ENCODE measurements at regions not wholly inside any gene's neighbourhood (a gene's known extent, or its start where the extent isn't known, plus 50 kb on each side); places are given as distances from the start of the nearest gene placed in this dataset.

GRCh38 chr18:10061566-10062140, 147.8 kb downstream of the VAPA start:
- Histone ChIP-seq H3K9me3 (no peaks in the 10 kb centered on the region), H3K4me1 (peaks cover 20 to 45% of the 10 kb centered on the region in 2 donors), H3K27ac (no peak overlapping the region), H3K36me3 (no peaks in the 10 kb centered on the region), H3K27me3 (no peaks in the 10 kb centered on the region), H3K4me3 (no peak overlapping the region)
- intact Hi-C loops (cut with DNase I) = no loop called here
- no peak for TF ChIP-seq CTCF (IDR thresholded peaks at IDR 0.05)
- ATAC-seq = no peak
- DNase-seq = no peak

- no peak for DNase-seq
Measured at GRCh38 chr18:10062302-10063300, 148.8 kb downstream of the VAPA start.

GRCh38 chr18:10063489-10063888, 149.7 kb downstream of the VAPA start:
- H3K27ac ChIP-seq = no peak overlapping the region
- H3K4me3 ChIP-seq = no peak overlapping the region
- H3K36me3 ChIP-seq = no peaks in the 10 kb centered on the region
- H3K9me3 ChIP-seq = no peaks in the 10 kb centered on the region
- H3K27me3 ChIP-seq = no peaks in the 10 kb centered on the region
- DNase-seq (no peak), ATAC-seq (no peak)
- no peak for TF ChIP-seq CTCF (IDR thresholded peaks at IDR 0.05)
- intact Hi-C loops (cut with DNase I) = no loop called here
- H3K4me1 ChIP-seq = peaks cover 5 to 26% of the 10 kb centered on the region in 2 donors

More at GRCh38 chr18:10062302-10063300, 148.8 kb downstream of the VAPA start:
- no peak for TF ChIP-seq CTCF (IDR thresholded peaks at IDR 0.05)
- Histone ChIP-seq H3K4me3 (no peak overlapping the region), H3K4me1 (peaks cover 12 to 35% of the 10 kb centered on the region in 2 donors), H3K27me3 (no peaks in the 10 kb centered on the region), H3K27ac (no peak overlapping the region), H3K9me3 (no peaks in the 10 kb centered on the region), H3K36me3 (no peaks in the 10 kb centered on the region)
- intact Hi-C loops (cut with DNase I) = no loop called here
- ATAC-seq = no peak

GRCh38 chr18:10064267-10064666, 150.5 kb downstream of the VAPA start:
- Histone ChIP-seq H3K27ac (no peak overlapping the region), H3K9me3 (no peaks in the 10 kb centered on the region), H3K4me3 (no peak overlapping the region), H3K4me1 (peaks cover 0 to 19% of the 10 kb centered on the region in 2 donors), H3K36me3 (no peaks in the 10 kb centered on the region), H3K27me3 (no peaks in the 10 kb centered on the region)
- no peak for ATAC-seq
- intact Hi-C loops (cut with DNase I) = no loop called here
- no peak for TF ChIP-seq CTCF (IDR thresholded peaks at IDR 0.05)
- DNase-seq = no peak

GRCh38 chr18:10065296-10065695, 151.5 kb downstream of the VAPA start:
- Histone ChIP-seq H3K4me1 (peaks cover 0 to 8% of the 10 kb centered on the region in 2 donors), H3K27me3 (no peaks in the 10 kb centered on the region), H3K9me3 (no peaks in the 10 kb centered on the region), H3K4me3 (no peak overlapping the region), H3K27ac (no peak overlapping the region), H3K36me3 (no peaks in the 10 kb centered on the region)
- DNase-seq (no peak), ATAC-seq (no peak)
- TF ChIP-seq CTCF (IDR thresholded peaks at IDR 0.05) = no peak
- intact Hi-C loops (cut with DNase I) = no loop called here
